ENCODE measurements at regions not wholly inside any gene's neighbourhood (a gene's known extent, or its start where the extent isn't known, plus 50 kb on each side); places are given as distances from the start of the nearest gene placed in this dataset.

- Histone ChIP-seq H3K4me3 (no peak overlapping the region), H3K27ac (no peak overlapping the region), H3K4me1 (peaks cover 0 to 13% (median 0%) of the 10 kb centered on the region in 12 donors), H3K36me3 (no peaks in the 10 kb centered on the region), H3K9me3 (no peaks in the 10 kb centered on the region), H3K27me3 (no peaks in the 10 kb centered on the region)
- no peak for DNase-seq
- no peak for ATAC-seq
- intact Hi-C loops (cut with DNase I), result loop anchor here in 1 of 10 donors (10.0 kb wide), 1 partner anchor 774 kb away; no protein-coding TSS in a partner anchor
- TF ChIP-seq POLR2A (IDR thresholded peaks at IDR 0.05) (no peak), CTCF (IDR thresholded peaks at IDR 0.05) (no peak)
- 70 to 88% (median 76%) methylated on average over 2 of the region's 2 CpGs for WGBS, 4 donors
These were observed 484.9 kb downstream of the LPIN1 start for GRCh38 chr2:12231288-12231687.

- 73 to 91% (median 82%) methylated on average over 3 of the region's 3 CpGs for WGBS, 4 donors
- TF ChIP-seq CTCF (IDR thresholded peaks at IDR 0.05) (no peak), POLR2A (IDR thresholded peaks at IDR 0.05) (no peak)
- ATAC-seq, result no peak
These were observed 483.9 kb upstream of the TRIB2 start for GRCh38 chr2:12232876-12233275.

GRCh38 chr2:12236136-12236844 is 480.4 kb upstream of the TRIB2 start:
- H3K4me1 ChIP-seq, result peaks cover 0 to 18% (median 0%) of the 10 kb centered on the region in 12 donors
- no peak overlapping the region for H3K27ac ChIP-seq
- no peak overlapping the region for H3K4me3 ChIP-seq
- DNase-seq (no peak), ATAC-seq (no peak)
- H3K36me3 ChIP-seq, result no peaks in the 10 kb centered on the region
- H3K27me3 ChIP-seq, result no peaks in the 10 kb centered on the region
- 54 to 83% (median 70%) methylated on average over 4 of the region's 4 CpGs for WGBS, 4 donors
- no peak for TF ChIP-seq CTCF (IDR thresholded peaks at IDR 0.05)
- no peak for TF ChIP-seq POLR2A (IDR thresholded peaks at IDR 0.05)
- intact Hi-C loops (cut with DNase I), result loop anchor here in 1 of 10 donors (10.0 kb wide), 1 partner anchor 769 kb away; no protein-coding TSS in a partner anchor
- no peaks in the 10 kb centered on the region for H3K9me3 ChIP-seq

More at GRCh38 chr2:12232876-12233275, 483.9 kb upstream of the TRIB2 start:
- no peak for DNase-seq
- Histone ChIP-seq H3K4me3 (no peak overlapping the region), H3K27me3 (no peaks in the 10 kb centered on the region), H3K36me3 (no peaks in the 10 kb centered on the region), H3K9me3 (no peaks in the 10 kb centered on the region), H3K4me1 (peaks cover 0 to 18% (median 0%) of the 10 kb centered on the region in 12 donors), H3K27ac (no peak overlapping the region)
- intact Hi-C loops (cut with DNase I), result loop anchor here in 1 of 10 donors (10.0 kb wide), 1 partner anchor 772 kb away; no protein-coding TSS in a partner anchor

GRCh38 chr2:12240206-12240605 is 476.5 kb upstream of the TRIB2 start:
- no peak for TF ChIP-seq CTCF (IDR thresholded peaks at IDR 0.05)
- TF ChIP-seq POLR2A (IDR thresholded peaks at IDR 0.05), result no peak
- H3K36me3 ChIP-seq, result no peaks in the 10 kb centered on the region
- H3K27me3 ChIP-seq, result no peaks in the 10 kb centered on the region
- no peak overlapping the region for H3K4me3 ChIP-seq
- H3K27ac ChIP-seq, result no peak overlapping the region
- peaks cover 0 to 15% (median 0%) of the 10 kb centered on the region in 12 donors for H3K4me1 ChIP-seq
- ATAC-seq, result no peak
- no peak for DNase-seq
- H3K9me3 ChIP-seq, result no peaks in the 10 kb centered on the region
- intact Hi-C loops (cut with DNase I), result no loop called here
